Fibroblast of lung (primary cell): ENCODE measurements at regions not wholly inside any gene's neighbourhood (a gene's known extent, or its start where the extent isn't known, plus 50 kb on each side); places are given as distances from the start of the nearest gene placed in this dataset.
A peak's percentile ranks its signal among the peaks of the same experiment; 100 is the strongest.

Source experiments
- DNase-seq, 2 donors: peaks; one replicate each; pipeline versions ENCODE4 v3.0.0 to v3.0.0-alpha.2; 2010; ENCODE audit warnings: low read depth in 2 of 2
- H2AFZ ChIP-seq: 2 replicates; pipeline ENCODE4 v1.5.1; 2012; ENCODE audit warnings: low read length, control low read depth, inconsistent platforms
- H3K27ac ChIP-seq: 2 replicates; pipeline ENCODE4 v1.5.1; 2011; ENCODE audit warnings: low read length, control low read depth; ENCODE audit not compliant: insufficient read depth
- H3K27me3 ChIP-seq: 2 replicates; pipeline ENCODE4 v1.5.1; 2011; ENCODE audit warnings: mild to moderate bottlenecking, low read length; ENCODE audit not compliant: control insufficient read depth, insufficient read depth
- H3K36me3 ChIP-seq: 2 replicates; pipeline ENCODE4 v1.5.1; 2011; ENCODE audit warnings: low read length; ENCODE audit not compliant: control insufficient read depth, insufficient read depth
- H3K4me1 ChIP-seq: 2 replicates; pipeline ENCODE4 v1.5.1; 2011; ENCODE audit warnings: low read length; ENCODE audit not compliant: control insufficient read depth, insufficient read depth; ENCODE audit errors: extremely low read depth
- H3K4me2 ChIP-seq: 2 replicates; pipeline ENCODE4 v1.5.1; 2011; ENCODE audit warnings: low read length, control low read depth; ENCODE audit not compliant: insufficient read depth; ENCODE audit errors: extremely low read depth
- H3K4me3 ChIP-seq, 4 experiments: fragments of 200-600 bp in 1 of 4; sonication (generic) in 1 of 4; replicated peaks in 1 of 4; 2 replicates each; pipeline ENCODE4 v1.5.1; 2011 to 2016; ENCODE audit warnings: low read length in 4 of 4, low read depth in 3 of 4, mild to moderate bottlenecking in 3 of 4, control low read depth in 2 of 4, inconsistent platforms in 1 of 4, mixed read lengths in 1 of 4; ENCODE audit not compliant: insufficient read depth in 1 of 4; ENCODE audit errors: control extremely low read depth in 1 of 4
- H3K79me2 ChIP-seq: 2 replicates; pipeline ENCODE4 v1.5.1; 2012; ENCODE audit warnings: mild to moderate bottlenecking, low read length, inconsistent platforms; ENCODE audit not compliant: control insufficient read depth, insufficient read depth
- H3K9ac ChIP-seq: 2 replicates; pipeline ENCODE4 v1.5.1; 2011; ENCODE audit warnings: mild to moderate bottlenecking, low read length, control low read depth; ENCODE audit not compliant: insufficient read depth
- H3K9me3 ChIP-seq: 2 replicates; pipeline ENCODE4 v1.5.1; 2012; ENCODE audit warnings: low read depth, low read length; ENCODE audit not compliant: control insufficient read depth, insufficient read depth
- H4K20me1 ChIP-seq: 2 replicates; pipeline ENCODE4 v1.5.1; 2011; ENCODE audit warnings: low read length; ENCODE audit not compliant: control insufficient read depth, insufficient read depth; ENCODE audit errors: extremely low read depth
- CTCF ChIP-seq, 2 donors: IDR thresholded peaks in 1 of 2; conservative IDR thresholded peaks in 1 of 2; 1 replicate in 1 of 2; 2 replicates in 1 of 2; pipeline ENCODE4 v1.5.1; 2011 to 2012; ENCODE audit warnings: low read length in 2 of 2, control low read depth in 1 of 2, inconsistent platforms in 1 of 2, low read depth in 1 of 2, mild to moderate bottlenecking in 1 of 2
- EZH2 ChIP-seq: IDR thresholded peaks from 2 replicates; pipeline ENCODE4 v1.5.1; 2012; ENCODE audit warnings: low read length, control low read depth, mild to moderate bottlenecking; ENCODE audit errors: missing control alignments

- H3K79me2 ChIP-seq, result no peaks in the 10 kb centered on the region
- no peak overlapping the region for H3K27ac ChIP-seq
- peak; percentile 7 to 44 for DNase-seq
- no peaks in the 10 kb centered on the region for H3K9me3 ChIP-seq
- H3K36me3 ChIP-seq, result no peaks in the 10 kb centered on the region
- no peaks in the 10 kb centered on the region for H3K4me1 ChIP-seq
- H3K4me2 ChIP-seq, result no peak overlapping the region
- H3K27me3 ChIP-seq, result no peaks in the 10 kb centered on the region
- H3K9ac ChIP-seq, result no peak overlapping the region
- no peaks in the 10 kb centered on the region for H4K20me1 ChIP-seq
- no peak overlapping the region for H2AFZ ChIP-seq
- TF ChIP-seq EZH2 (no peak), CTCF (conservative IDR thresholded peaks at IDR 0.05 in 1 of 2, IDR thresholded peaks at IDR 0.05 in 1 of 2; ENCODE audit: low read depth in 1 of 2, low read length in 2 of 2) (peak; percentile 15 to 53)
- H3K4me3 ChIP-seq, result no peak overlapping the region
Observed at GRCh38 chr3:102529452-102529851, 94.6 kb downstream of the ZPLD1 start.

GRCh38 chr3:102530415-102531181 is 95.8 kb downstream of the ZPLD1 start:
- Histone ChIP-seq H3K4me1 (no peaks in the 10 kb centered on the region), H3K9ac (no peak overlapping the region), H3K27ac (no peak overlapping the region), H3K4me3 (no peak overlapping the region), H4K20me1 (no peaks in the 10 kb centered on the region), H2AFZ (no peak overlapping the region), H3K36me3 (no peaks in the 10 kb centered on the region), H3K27me3 (no peaks in the 10 kb centered on the region), H3K79me2 (no peaks in the 10 kb centered on the region), H3K9me3 (no peaks in the 10 kb centered on the region), H3K4me2 (no peak overlapping the region)
- peak; percentile 36 to 52 for DNase-seq
- TF ChIP-seq EZH2 (no peak), CTCF (conservative IDR thresholded peaks at IDR 0.05 in 1 of 2, IDR thresholded peaks at IDR 0.05 in 1 of 2; ENCODE audit: low read depth in 1 of 2, low read length in 2 of 2) (no peak)

GRCh38 chr3:102531686-102532085 is 96.9 kb downstream of the ZPLD1 start:
- no peak overlapping the region for H3K9ac ChIP-seq
- H3K36me3 ChIP-seq, result no peaks in the 10 kb centered on the region
- TF ChIP-seq CTCF (conservative IDR thresholded peaks at IDR 0.05 in 1 of 2, IDR thresholded peaks at IDR 0.05 in 1 of 2; ENCODE audit: low read depth in 1 of 2, low read length in 2 of 2) (no peak), EZH2 (no peak)
- no peaks in the 10 kb centered on the region for H3K27me3 ChIP-seq
- no peaks in the 10 kb centered on the region for H3K79me2 ChIP-seq
- no peaks in the 10 kb centered on the region for H4K20me1 ChIP-seq
- no peak overlapping the region for H3K27ac ChIP-seq
- H3K4me1 ChIP-seq, result no peaks in the 10 kb centered on the region
- H2AFZ ChIP-seq, result no peak overlapping the region
- H3K4me3 ChIP-seq, result no peak overlapping the region
- DNase-seq, result peak in 1 of 2 donors; percentile 16
- no peaks in the 10 kb centered on the region for H3K9me3 ChIP-seq
- no peak overlapping the region for H3K4me2 ChIP-seq
